HG03457 (cell line): ENCODE measurements at regions not wholly inside any gene's neighbourhood (a gene's known extent, or its start where the extent isn't known, plus 50 kb on each side); places are given as distances from the start of the nearest gene placed in this dataset.

Source experiments
- ATAC-seq: cut with Tn5 transposase; IDR thresholded peaks from one replicate; pipeline ENCODE4 v1.9.1; 2021; ENCODE audit warnings: moderate number of reproducible peaks; ENCODE audit not compliant: unreplicated experiment

DNA sequence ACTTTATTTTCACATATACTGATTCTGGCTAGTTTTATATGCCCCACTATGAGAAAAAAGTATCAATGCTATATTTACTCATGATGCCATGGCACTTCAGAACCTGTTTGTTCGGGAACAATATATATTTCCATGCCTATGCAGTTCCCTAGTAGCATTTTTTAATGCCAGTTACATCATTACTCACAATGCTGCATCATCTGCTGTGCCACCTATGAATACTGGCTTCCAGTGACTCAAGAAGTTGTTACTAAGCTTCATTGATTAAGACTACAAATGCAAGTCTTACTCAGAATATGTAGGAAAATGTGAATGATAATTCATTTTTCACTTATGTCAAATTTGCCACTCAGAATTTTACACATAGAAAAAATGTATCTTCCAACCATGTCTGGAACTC is 97.9 kb downstream of the MAFB start:
- ATAC-seq: no peak

DNA sequence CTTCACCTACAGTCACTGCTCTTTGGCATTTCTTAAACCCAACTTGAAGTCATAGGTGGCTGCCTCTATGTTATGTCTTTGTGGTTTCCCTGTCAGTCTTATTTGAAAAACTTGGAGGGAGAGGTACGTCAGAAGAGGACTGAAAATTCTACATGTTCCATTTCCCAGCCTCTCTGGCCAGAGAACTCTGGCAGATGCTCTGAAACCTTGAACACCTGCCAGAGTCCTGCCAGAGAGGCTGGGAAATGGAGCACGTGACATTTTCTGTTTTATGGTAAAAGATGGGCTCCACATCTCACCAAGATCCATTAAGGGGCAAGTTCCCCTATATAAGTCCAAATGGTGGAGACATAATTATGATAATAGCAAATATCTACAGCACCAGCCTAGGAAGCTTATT is 99.5 kb downstream of the MAFB start:
- ATAC-seq: no peak

DNA sequence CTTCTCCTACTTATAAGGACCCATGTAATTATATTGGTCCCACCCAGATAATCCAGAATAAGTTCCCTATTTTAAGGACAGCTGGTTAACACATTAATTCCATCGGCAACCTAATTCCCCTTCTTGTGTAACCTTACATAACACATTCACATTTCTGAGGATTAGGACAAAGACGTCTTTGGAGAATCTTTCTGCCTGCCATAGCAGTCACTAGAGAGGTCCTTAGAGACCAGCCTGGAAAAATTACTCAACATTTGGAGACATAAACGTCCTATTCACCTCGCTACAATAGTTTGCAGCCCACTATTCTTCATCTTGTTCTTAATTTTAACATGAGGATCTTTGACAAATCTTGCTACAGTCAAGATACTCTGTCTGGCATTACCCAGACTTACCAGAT is 100.1 kb downstream of the MAFB start:
- no peak for ATAC-seq

DNA sequence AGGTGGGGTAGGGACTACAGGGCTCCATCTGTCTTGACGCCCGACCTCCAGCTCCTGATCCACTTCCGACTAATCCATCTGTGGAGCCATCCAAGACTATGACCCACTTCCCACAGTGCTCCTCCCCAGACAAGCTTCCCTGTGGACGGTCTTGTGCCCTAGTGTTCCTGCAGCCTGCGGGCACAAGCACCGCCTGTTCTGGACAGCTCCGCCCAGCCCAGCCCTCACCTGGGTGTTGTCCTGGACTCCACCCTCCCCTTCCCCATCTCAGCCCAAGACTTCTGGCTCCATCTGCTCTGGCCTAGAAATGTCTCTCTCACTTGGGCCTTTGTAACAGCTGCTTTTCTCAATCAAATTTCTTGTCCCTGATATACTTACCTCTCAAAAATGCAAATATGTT is 102.0 kb downstream of the MAFB start:
- no peak for ATAC-seq

DNA sequence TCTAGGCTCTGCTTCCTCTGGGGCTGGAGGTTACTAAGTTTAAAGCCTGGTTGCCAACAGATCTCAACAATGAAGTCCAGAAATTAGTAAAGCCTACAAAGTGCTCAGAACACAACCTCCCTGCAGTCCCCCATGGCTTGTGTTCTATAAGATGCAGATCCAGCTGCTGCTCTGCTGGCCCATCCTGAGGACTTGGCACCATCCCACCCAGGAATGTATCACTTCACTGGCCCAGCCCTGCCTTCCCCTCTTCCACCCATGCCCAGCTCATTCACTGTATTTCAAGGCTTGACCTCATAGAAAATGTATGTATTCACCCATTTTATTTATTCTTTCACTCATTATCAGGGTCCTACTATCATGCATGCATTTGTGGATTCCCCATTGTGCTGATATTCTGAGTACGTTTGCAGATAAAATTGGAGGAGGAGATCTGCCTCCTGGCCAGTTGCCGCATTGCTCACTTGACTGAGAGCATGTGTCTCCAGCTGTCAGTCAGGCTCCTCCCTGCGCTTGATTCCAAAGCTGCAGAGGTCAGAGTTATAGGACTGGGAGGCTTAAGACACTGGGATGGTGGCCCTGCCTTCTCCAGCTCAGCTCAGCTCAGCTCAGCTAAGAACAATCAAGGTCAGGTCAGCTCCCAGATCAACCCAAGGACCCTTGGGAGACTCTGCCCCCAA is 104.8 kb downstream of the MAFB start:
- ATAC-seq: no peak

DNA sequence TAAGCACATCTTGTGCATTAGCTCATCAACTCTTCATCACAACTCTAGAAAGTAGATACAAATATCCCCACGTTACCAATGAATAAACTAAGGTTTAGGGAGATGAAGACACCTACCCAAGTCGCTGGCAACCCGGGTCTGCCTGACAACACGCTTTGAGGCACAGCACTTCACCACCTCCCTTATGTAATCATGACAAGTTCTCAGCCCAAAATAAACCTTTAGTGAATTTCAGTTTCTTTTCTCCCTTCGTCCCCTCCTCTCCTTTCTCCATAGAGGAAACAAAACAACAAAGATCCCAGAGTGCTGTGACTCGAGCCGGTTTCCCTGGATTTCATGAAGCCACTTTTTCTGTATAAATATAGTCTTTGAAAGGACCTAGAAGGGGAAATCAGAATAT is 105.4 kb downstream of the MAFB start:
- no peak for ATAC-seq

DNA sequence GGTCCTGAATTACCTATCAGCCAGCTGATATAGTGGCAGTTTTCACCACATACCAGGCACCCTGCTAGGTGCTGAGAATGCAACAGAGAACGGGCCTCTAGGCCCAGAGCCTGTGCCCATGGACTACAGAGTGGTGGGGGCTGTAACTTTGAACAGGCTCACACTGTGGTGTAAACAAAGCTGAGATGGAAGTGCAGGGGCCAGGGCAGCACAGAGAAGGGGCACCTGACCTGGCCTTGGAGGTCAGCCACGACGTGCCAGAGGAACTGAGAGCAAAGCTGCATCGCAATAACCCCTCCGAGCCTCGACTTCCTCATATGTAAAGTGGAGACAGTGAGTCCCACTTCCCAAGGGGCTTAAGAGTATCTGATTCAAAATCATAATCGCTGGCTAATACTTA is 105.8 kb downstream of the MAFB start:
- no peak for ATAC-seq

DNA sequence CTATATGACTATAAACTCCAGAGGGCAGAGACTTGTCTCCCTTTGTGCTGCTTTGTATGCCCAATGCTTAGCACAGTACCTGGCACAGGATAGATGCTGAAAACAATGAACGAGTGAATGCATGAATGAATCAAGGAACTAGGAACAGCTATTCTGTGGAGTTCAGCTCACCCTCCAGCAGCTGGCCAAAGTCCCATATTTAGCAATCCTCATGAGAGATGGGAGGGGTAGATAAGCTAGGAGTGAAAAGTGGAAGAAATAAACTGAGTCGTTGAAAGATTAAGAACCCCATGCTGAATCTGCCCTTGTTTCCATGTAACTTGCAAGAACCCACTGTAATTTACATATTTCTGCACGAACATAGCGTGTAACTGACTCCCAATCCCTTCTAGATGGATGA is 106.5 kb downstream of the MAFB start:
- no peak for ATAC-seq

DNA sequence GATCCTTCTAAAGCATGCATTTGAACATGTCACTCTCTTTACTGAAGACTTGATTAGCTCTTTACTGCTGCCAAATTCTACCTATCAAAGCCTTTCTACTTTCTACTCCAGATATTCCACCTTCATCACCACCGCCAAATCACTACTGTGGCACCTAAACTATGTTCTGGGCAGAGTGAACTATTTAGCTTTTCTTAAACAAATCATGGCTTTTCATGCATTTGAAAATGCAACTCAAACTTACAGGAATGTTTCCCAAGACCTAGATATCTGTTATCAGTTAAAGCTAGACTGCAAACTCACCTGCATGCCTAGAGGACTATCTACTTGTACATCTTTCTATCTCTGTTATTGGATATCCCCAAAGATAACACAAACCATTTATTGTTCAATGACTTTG is 109.3 kb downstream of the MAFB start:
- ATAC-seq: no peak

DNA sequence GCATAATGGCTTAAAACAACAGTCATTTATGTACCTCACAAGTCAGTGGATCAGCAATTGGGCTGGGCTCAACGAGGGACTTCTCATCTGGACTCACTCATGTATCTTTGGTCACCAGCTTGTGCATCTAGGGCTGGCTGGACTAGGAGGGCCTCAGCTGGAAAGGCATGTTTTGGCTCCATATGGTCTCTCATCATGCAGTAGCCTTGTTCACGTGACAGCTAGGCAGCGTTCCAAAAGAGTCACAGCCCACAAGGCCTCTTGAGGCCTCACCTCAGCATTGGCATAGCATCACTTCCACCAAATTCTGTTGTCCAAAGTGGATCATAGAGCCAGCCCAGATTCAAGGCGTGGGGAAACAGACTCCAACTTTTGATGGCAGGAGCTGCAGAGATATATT is 110.1 kb downstream of the MAFB start:
- ATAC-seq: no peak

DNA sequence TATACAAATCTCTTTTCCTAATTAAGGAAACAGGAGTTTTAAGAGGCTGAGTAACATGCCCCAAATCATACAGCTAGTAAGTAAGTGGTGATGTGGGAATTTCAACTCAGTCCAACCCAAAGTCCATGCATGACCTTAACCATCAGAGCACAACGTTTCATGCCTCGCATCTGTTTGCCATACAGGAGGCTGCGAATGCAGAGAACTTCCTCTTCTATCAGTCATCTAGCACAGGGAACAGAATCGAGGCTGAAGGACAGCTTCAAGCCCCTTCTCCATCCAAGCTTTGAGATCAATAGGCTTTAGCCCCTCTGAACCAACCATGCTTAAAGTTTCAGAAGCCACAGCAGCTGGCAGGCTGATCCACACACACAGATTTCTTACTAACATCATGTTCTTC is 113.2 kb downstream of the MAFB start:
- no peak for ATAC-seq

DNA sequence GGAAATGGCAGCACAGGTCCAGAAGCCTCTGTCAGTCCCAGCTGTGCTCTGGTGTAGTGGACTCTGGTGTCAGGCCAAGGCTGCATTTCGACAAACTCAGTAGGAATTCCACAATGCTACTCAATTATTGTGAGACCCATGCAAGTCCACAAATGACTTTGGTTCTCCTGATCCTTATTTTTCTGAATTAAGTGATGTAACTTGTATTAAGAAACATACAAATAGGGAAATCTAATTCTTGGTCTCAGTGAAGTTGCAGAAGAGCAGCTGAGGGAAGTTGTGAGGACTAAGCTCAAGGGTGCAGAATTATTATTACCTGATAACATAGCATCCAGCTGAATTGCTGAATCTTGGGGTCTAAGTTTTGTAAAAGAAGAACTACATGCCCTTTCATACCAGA is 116.8 kb downstream of the MAFB start:
- ATAC-seq: no peak

DNA sequence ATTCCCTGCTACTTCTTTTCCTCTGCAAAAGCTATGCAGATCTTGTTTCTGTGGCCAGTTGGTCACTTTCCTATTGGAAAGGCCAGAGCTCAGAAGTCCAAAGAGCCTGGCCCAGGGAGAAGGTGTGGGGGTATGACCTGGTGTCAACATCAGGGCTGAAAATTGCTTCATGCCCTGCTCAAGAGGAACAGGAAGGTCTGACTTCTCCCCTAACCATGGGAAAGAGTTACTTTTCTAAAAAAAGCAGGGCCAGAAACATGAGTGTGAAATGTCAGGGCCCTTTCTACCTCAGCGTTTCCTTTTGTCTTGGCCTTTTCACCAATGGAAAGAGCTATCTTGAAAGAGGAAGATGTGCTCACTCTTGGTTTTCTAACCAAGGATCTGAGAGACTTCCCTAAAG is 117.4 kb downstream of the MAFB start:
- no peak for ATAC-seq

DNA sequence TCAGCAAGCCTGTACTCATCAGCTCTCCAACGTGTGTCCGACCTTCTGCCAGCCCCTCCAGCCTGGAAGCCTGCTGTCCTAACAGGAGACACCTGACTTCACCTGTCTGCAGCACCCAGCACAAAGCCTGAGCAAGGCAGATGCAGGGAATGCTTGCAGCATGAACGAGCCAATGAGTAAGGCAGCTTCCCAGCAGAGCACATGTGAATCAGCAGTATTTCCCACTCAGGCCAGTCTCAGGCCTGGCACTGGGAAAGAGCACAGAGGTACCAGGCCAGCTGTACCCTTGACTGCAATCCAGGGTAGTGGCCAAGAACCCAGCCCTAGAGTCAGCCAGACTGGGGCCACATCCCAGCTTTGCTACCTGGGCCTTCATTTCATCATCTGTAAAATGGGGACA is 120.8 kb downstream of the MAFB start:
- no peak for ATAC-seq

DNA sequence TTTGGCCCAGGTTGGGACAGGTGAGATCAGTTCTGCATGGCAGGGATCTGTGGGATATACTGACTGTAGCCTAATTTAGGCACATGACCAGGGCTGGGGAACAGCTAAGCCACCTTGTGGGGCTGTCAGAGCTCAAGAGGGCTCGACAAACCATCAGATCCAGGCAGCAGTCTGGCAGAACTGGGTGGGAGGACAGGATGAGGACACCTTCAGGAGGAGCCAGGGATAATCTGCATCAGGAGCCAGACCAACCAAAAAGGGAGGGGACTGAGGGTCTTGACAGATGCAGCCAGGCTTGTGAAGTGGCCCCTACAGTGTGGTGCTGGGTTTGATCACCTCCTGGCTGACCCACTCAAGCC is 123.4 kb downstream of the MAFB start:
- ATAC-seq: no peak

DNA sequence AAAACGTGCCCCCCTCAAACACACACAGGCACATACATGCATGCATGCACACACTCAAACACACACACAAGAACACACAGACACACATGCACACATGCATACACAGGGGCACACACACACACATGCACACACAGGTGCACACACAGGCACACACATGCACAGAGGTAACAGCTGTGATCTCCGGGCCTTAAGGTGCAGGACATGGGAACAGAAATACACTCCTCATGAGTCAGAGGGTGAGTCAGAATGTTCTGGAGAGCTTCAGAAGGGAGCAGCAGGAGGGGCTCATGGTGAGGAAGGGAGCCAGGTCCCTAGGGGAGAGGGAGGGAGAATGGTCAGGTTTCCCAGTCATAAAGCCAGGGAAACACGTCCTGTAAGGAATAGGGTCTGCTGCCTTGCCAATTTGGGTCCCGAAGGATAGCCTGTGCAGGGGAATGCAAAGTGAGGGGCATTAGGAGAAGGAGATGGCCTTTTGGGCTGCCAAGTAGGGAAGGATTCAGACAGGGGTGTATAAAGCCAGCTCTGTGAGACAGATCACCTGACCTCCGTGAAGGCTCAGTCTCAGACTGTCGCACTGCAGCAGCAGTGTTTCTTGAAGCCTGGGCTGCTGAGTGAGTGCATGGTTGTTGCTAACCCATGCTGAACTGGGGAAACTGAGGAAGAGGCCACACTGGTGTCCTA is 123.9 kb downstream of the MAFB start:
- ATAC-seq: no peak

DNA sequence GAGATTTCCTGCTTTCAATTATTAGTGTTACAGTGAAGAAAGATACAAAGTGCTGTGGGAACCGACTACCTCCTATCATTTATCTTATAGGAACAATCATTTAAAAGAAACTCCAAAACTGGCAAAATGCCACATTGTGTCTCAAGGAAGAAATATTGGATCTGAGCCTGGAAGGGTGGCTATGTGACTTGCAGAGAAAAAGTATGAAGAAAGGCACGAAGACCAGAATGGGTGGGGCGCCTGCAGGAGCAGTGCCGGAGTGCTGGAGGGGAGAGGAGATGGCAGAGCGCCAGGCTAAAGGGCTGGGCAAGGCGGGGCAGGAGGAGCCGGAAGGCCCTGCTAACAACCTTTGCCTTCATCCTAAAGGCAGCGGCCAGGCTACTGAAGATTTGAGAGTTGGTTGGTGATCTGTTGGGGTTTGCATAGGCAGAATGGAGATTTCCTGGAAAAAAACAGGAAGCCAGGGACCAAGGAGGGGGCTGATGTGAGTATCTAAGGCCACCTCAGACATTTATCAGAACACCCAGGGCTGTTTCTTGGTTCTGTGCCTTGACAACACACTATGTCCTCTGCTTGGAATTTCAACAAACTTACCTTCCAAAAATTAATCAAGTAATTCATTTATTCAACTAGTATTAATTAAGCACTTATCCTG is 125.6 kb downstream of the MAFB start:
- ATAC-seq: no peak

DNA sequence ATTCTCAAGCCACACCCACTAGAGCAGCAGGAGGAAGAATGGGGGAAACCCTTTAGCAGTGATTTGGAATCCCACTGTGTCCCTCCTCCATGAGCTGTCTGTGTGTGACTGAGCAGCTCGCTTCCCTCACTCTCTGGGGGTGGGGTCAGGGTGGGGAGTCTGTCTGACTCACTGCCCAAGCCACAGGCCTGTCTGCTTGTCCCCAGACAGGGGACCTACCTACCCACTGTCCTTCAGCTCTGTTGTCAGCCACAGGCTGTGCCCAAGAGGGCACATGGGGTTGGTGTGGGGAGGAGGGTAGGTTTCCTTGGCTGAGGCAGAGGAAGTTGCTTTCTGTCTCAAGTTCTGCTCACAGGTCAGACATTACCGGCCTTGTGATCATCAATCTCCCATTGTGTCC is 127.0 kb downstream of the MAFB start:
- ATAC-seq: no peak

DNA sequence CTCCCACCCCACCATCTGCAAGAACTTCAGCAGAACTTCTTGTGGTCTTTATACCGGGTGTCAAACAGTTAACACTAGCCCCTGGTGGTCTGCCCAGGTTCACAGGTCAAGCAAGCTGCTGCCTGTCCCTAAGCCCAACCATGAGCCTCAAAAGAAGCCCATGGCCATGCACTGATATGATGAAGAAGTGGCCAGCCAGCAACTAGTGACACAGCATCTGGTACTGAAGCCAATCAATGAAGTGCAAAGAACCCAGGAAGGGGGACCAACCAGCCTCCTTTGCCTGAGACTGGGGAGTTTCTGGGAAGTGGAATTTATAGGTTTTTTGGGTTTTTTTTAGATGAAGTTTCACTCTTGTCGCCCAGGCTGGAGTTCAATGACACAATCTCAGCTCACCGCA is 127.8 kb downstream of the MAFB start:
- ATAC-seq: no peak

DNA sequence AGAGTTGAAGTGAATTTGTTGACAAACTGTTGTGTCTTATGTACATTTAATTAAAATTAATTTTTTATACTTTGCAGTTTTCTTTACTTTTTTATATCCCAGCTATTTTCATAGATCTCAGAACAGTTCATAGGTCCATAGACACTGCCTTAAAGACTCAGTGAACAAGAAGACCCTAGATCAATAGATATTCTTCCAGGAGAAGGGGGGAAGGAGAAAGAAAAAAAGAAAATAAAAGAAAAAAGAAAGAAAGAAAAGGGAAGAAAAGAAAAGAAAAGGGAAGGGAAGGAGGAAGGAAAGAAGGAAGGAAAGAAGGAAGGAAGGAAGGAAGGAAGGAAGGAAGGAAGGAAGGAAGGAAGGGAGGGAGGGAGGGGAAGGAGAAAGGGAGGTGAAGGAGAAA is 130.8 kb downstream of the MAFB start:
- no peak for ATAC-seq

DNA sequence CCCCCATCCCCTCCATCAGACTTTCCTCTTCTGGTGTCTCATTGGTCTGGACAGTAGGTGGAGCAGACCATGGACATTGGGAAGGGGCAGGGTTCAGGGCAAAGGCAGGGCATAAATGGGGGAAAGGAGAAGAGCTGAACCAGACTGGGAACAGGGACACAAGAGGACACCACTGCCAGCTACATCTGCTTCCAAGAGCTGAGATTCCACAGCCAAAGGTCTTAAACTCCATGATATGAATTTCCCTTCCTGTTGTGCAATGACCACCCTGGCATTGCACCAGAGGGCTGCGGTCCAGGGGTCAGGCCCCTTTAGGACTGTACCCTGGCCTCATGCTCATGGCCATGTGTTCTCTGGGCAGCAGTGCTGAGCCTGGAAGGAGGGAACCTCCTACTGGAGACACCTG is 137.9 kb downstream of the MAFB start:
- ATAC-seq: no peak

DNA sequence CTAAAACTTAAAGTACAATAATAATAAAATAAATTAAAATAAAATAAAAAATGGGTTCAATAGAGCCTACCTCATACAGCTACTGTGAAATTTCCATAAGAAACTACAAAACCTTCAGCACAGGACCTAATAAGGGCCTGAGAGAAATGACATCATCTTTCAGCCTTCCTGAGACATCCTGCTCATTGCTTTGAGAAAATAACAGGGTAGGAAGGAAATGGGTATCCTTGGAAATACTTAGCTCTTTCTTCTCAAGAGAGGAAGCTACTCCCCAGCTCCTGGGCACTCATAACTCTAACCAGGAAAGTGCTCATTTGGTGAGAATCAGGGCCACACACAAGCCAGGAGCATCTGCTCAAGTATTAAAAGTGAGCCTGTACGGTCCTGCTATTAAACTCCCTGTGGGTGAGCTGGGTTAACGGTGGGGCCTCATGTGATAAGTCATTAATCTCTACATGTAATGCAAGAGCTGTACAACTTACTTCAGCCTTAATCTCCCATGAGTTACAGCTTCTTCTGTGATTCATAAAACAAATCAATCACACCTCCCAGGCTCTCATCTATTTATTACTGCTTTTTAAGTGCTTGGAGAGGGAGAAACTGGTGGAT is 141.4 kb downstream of the MAFB start:
- ATAC-seq: no peak
